SU-DHL-6 (cell line): ENCODE measurements at regions not wholly inside any gene's neighbourhood (a gene's known extent, or its start where the extent isn't known, plus 50 kb on each side); places are given as distances from the start of the nearest gene placed in this dataset.

Experiments
- H2AFZ ChIP-seq: fragments of 200-600 bp; sonication (generic); 2 replicates; pipeline ENCODE4 v1.6.1; 2014; ENCODE audit warnings: low read depth, mild to moderate bottlenecking, moderate library complexity, mixed read lengths, antibody characterized with exemption, low read length; ENCODE audit not compliant: severe bottlenecking
- H3F3A ChIP-seq: fragments of 200-600 bp; shearing (Covaris generic); 2 replicates; pipeline ENCODE4 v1.6.0; 2016; ENCODE audit warnings: antibody characterized with exemption, mild to moderate bottlenecking; ENCODE audit not compliant: insufficient read depth
- H3K27ac ChIP-seq: fragments of 200-600 bp; sonication (generic); 2 replicates; pipeline ENCODE4 v1.5.1; 2016; ENCODE audit warnings: low read depth, mild to moderate bottlenecking, low read length, moderate library complexity, mixed read lengths
- H3K27me3 ChIP-seq: fragments of 200-600 bp; sonication (generic), shearing (Covaris generic); 2 replicates; pipeline ENCODE4 v1.6.0; 2014; ENCODE audit warnings: mild to moderate bottlenecking, low read length
- H3K36me3 ChIP-seq: fragments of 200-600 bp; sonication (generic); 2 replicates; pipeline ENCODE4 v1.6.1; 2014; ENCODE audit warnings: mild to moderate bottlenecking, low read length, mixed read lengths
- H3K4me2 ChIP-seq: fragments of 300-600, 200-600 bp; shearing (Covaris generic), sonication (generic); 2 replicates; pipeline ENCODE4 v1.6.0; 2014; ENCODE audit warnings: low read length, low read depth, mild to moderate bottlenecking; ENCODE audit not compliant: poor library complexity, severe bottlenecking
- H3K4me3 ChIP-seq: fragments of 200-600 bp; sonication (generic); 2 replicates; pipeline ENCODE4 v1.5.1; 2014; ENCODE audit warnings: antibody characterized with exemption, low read length, mild to moderate bottlenecking, mixed read lengths; ENCODE audit not compliant: insufficient read depth, poor library complexity, severe bottlenecking
- H3K79me2 ChIP-seq: fragments of 200-600 bp; sonication (generic); 2 replicates; pipeline ENCODE4 v1.6.1; 2014; ENCODE audit warnings: mild to moderate bottlenecking, low read length, moderate library complexity; ENCODE audit not compliant: insufficient read depth
- H3K9ac ChIP-seq: fragments of 200-600 bp; sonication (generic); 2 replicates; pipeline ENCODE4 v1.7.0; 2014; ENCODE audit warnings: mild to moderate bottlenecking, low read length
- H3K9me2 ChIP-seq: fragments of 200-600 bp; sonication (generic); replicated peaks from 2 replicates; pipeline ENCODE4 v1.6.1; 2014; ENCODE audit warnings: low read length; ENCODE audit not compliant: insufficient read depth
- H3K9me3 ChIP-seq: fragments of 200-600 bp; sonication (generic); 2 replicates; pipeline ENCODE4 v1.6.1; 2014; ENCODE audit warnings: low read length, mixed read lengths; ENCODE audit not compliant: insufficient read depth
- H4K20me1 ChIP-seq: fragments of 200-600 bp; sonication (generic); 2 replicates; pipeline ENCODE4 v1.6.1; 2014; ENCODE audit warnings: low read depth, mild to moderate bottlenecking, antibody characterized with exemption, low read length, moderate library complexity, mixed read lengths
- CTCF ChIP-seq: fragments of 200-600 bp; sonication (generic); IDR thresholded peaks from one replicate; pipeline ENCODE4 v1.5.1; 2017; ENCODE audit warnings: antibody characterized with exemption, mild to moderate bottlenecking, low read length, moderate library complexity; ENCODE audit not compliant: insufficient read depth, poor library complexity, severe bottlenecking
- EZH2phosphoT487 ChIP-seq: fragments of 200-600 bp; sonication (generic), shearing (Covaris generic); conservative IDR thresholded peaks from 2 replicates; pipeline ENCODE4 v1.6.1; 2018; ENCODE audit warnings: mild to moderate bottlenecking, antibody characterized with exemption, low read length, moderate library complexity, mixed read lengths

- Histone ChIP-seq H2AFZ (no peak overlapping the region), H3K4me2 (no peak overlapping the region), H3K36me3 (no peaks in the 10 kb centered on the region), H3K79me2 (no peaks in the 10 kb centered on the region), H3F3A (no peaks in the 10 kb centered on the region), H3K9ac (no peak overlapping the region), H3K4me3 (no peak overlapping the region), H3K27me3 (no peaks in the 10 kb centered on the region), H3K27ac (no peak overlapping the region), H3K9me2 (no peaks in the 10 kb centered on the region), H3K9me3 (no peaks in the 10 kb centered on the region), H4K20me1 (no peaks in the 10 kb centered on the region)
- TF ChIP-seq CTCF (no peak), EZH2phosphoT487 (no peak)
These were observed 122.3 kb upstream of the MBNL1 start for GRCh38 chr3:152146461-152146860.

- no peak overlapping the region for H3K27ac ChIP-seq
- no peak overlapping the region for H3K9ac ChIP-seq
- H3K36me3 ChIP-seq = no peaks in the 10 kb centered on the region
- no peak overlapping the region for H3K4me3 ChIP-seq
- no peak overlapping the region for H2AFZ ChIP-seq
- no peaks in the 10 kb centered on the region for H3K79me2 ChIP-seq
- TF ChIP-seq CTCF = no peak
- TF ChIP-seq EZH2phosphoT487 = no peak
- H3K27me3 ChIP-seq = no peaks in the 10 kb centered on the region
- no peaks in the 10 kb centered on the region for H3F3A ChIP-seq
- H3K4me2 ChIP-seq = no peak overlapping the region
- no peaks in the 10 kb centered on the region for H3K9me2 ChIP-seq
- H4K20me1 ChIP-seq = no peaks in the 10 kb centered on the region
- no peaks in the 10 kb centered on the region for H3K9me3 ChIP-seq
These were observed 121.0 kb upstream of the MBNL1 start for GRCh38 chr3:152147748-152148147.

- no peak overlapping the region for H3K4me2 ChIP-seq
These were observed 120.2 kb upstream of the MBNL1 start for GRCh38 chr3:152148579-152148978.

More at GRCh38 chr3:152148579-152148978, 120.2 kb upstream of the MBNL1 start:
- Histone ChIP-seq H3K9me3 (no peaks in the 10 kb centered on the region), H2AFZ (no peak overlapping the region), H4K20me1 (no peaks in the 10 kb centered on the region), H3F3A (no peaks in the 10 kb centered on the region), H3K9me2 (no peaks in the 10 kb centered on the region), H3K9ac (no peak overlapping the region), H3K79me2 (no peaks in the 10 kb centered on the region), H3K27me3 (no peaks in the 10 kb centered on the region), H3K36me3 (no peaks in the 10 kb centered on the region), H3K27ac (no peak overlapping the region), H3K4me3 (no peak overlapping the region)
- TF ChIP-seq EZH2phosphoT487 = no peak
- no peak for TF ChIP-seq CTCF
